SK-N-SH treated with all-trans-retinoic acid at 6 μM for 48 hours (cell line): ENCODE measurements at regions not wholly inside any gene's neighbourhood (a gene's known extent, or its start where the extent isn't known, plus 50 kb on each side); places are given as distances from the start of the nearest gene placed in this dataset.

Experiments
- ATAC-seq: fragments of 200-7000 bp; cut with Tn5 transposase; 3 replicates; pipeline ENCODE4 v1.9.1; 2020; ENCODE audit warnings: mild to moderate bottlenecking, moderate library complexity
- ARNTL ChIP-seq: fragments of 450-650 bp; formaldehyde crosslinking; IDR thresholded peaks from 2 replicates; pipeline ENCODE4 v1.5.0; 2020; ENCODE audit warnings: low read depth, mild to moderate bottlenecking, moderate library complexity, borderline replicate concordance
- BACH2 ChIP-seq: fragments of 250-450 bp; sonication (Bioruptor Pico); IDR thresholded peaks from 2 replicates; pipeline ENCODE4 v1.9.0; 2021; ENCODE audit warnings: mild to moderate bottlenecking, borderline replicate concordance
- CSDC2 ChIP-seq: fragments of 250-450 bp; sonication (Bioruptor Pico); IDR thresholded peaks from 2 replicates; pipeline ENCODE4 v1.5.0; 2020; ENCODE audit warnings: mild to moderate bottlenecking, moderate library complexity
- CSRNP3 ChIP-seq: fragments of 250-450 bp; sonication (Bioruptor Pico); IDR thresholded peaks from 2 replicates; pipeline ENCODE4 v1.5.1; 2021; ENCODE audit warnings: mild to moderate bottlenecking, moderate library complexity
- ESRRG ChIP-seq: fragments of 250-450 bp; sonication (Bioruptor Pico); IDR thresholded peaks from 2 replicates; pipeline ENCODE4 v1.6.1; 2021; ENCODE audit warnings: mild to moderate bottlenecking
- GLIS3 ChIP-seq: fragments of 250-450 bp; sonication (Bioruptor Pico); IDR thresholded peaks from 2 replicates; pipeline ENCODE4 v1.5.0; 2020; ENCODE audit warnings: mild to moderate bottlenecking, moderate library complexity
- ISL1 ChIP-seq: fragments of 250-450 bp; sonication (Bioruptor Pico); IDR thresholded peaks from 2 replicates; pipeline ENCODE4 v2.1.2; 2022; ENCODE audit warnings: mild to moderate bottlenecking, moderate library complexity
- OSR1 ChIP-seq: fragments of 250-450 bp; sonication (Bioruptor Pico); IDR thresholded peaks from 2 replicates; pipeline ENCODE4 v1.8.0; 2022; ENCODE audit warnings: moderate library complexity, mild to moderate bottlenecking, inconsistent platforms
- PPARA ChIP-seq: fragments of 250-450 bp; sonication (Bioruptor Pico); IDR thresholded peaks from 2 replicates; pipeline ENCODE4 v1.5.0; 2020; ENCODE audit warnings: mild to moderate bottlenecking, borderline replicate concordance
- RARB ChIP-seq: fragments of 250-450 bp; sonication (Bioruptor Pico); IDR thresholded peaks from 2 replicates; pipeline ENCODE4 v1.8.0; 2021; ENCODE audit warnings: mild to moderate bottlenecking, moderate library complexity
- SNAI2 ChIP-seq: fragments of 250-450 bp; sonication (Bioruptor Pico); IDR thresholded peaks from 2 replicates; pipeline ENCODE4 v1.5.0; 2020; ENCODE audit warnings: mild to moderate bottlenecking, moderate library complexity
- TCF4 ChIP-seq: fragments of 250-450 bp; sonication (Bioruptor Pico); IDR thresholded peaks from 2 replicates; pipeline ENCODE4 v1.8.0; 2021; ENCODE audit warnings: mild to moderate bottlenecking, moderate library complexity, borderline replicate concordance
- TOX ChIP-seq: fragments of 250-450 bp; sonication (Bioruptor Pico); IDR thresholded peaks from 2 replicates; pipeline ENCODE4 v1.8.0; 2021; ENCODE audit warnings: mild to moderate bottlenecking, moderate library complexity, borderline replicate concordance
- TSHZ2 ChIP-seq: fragments of 250-450 bp; sonication (Bioruptor Pico); IDR thresholded peaks from 2 replicates; pipeline ENCODE4 v1.5.0; 2020; ENCODE audit warnings: mild to moderate bottlenecking, moderate library complexity
- ZC3H10 ChIP-seq: fragments of 250-450 bp; sonication (Bioruptor Pico); IDR thresholded peaks from 2 replicates; pipeline ENCODE4 v1.5.1; 2021; ENCODE audit warnings: mild to moderate bottlenecking, moderate library complexity
- ZFP3 ChIP-seq: fragments of 250-450 bp; sonication (Bioruptor Pico); IDR thresholded peaks from 2 replicates; pipeline ENCODE4 v1.5.0; 2020; ENCODE audit warnings: mild to moderate bottlenecking, moderate library complexity
- ZFP30 ChIP-seq: fragments of 450-650 bp; formaldehyde crosslinking; IDR thresholded peaks from 2 replicates; pipeline ENCODE4 v1.5.0; 2022; ENCODE audit warnings: mild to moderate bottlenecking, moderate library complexity
- ZNF565 ChIP-seq: fragments of 450-650 bp; formaldehyde crosslinking; conservative IDR thresholded peaks from 2 replicates; pipeline ENCODE4 v1.5.0; 2020; ENCODE audit warnings: low read depth, mild to moderate bottlenecking, moderate library complexity
- ZNF70 ChIP-seq: fragments of 450-650 bp; formaldehyde crosslinking; IDR thresholded peaks from 2 replicates; pipeline ENCODE4 v1.5.0; 2020; ENCODE audit warnings: mild to moderate bottlenecking, moderate library complexity
- TF ChIP-seq, protein P1 (sequence below): fragments of 250-450 bp; sonication (Bioruptor Pico); IDR thresholded peaks from 2 replicates; pipeline ENCODE4 v1.8.0; 2020; ENCODE audit warnings: mild to moderate bottlenecking, moderate library complexity, borderline replicate concordance
- TF ChIP-seq, protein P2 (sequence below): fragments of 250-450 bp; sonication (Bioruptor Pico); IDR thresholded peaks from 2 replicates; pipeline ENCODE4 v1.5.1; 2020; ENCODE audit warnings: low read depth, mild to moderate bottlenecking, moderate library complexity

- TF ChIP-seq SNAI2 (CRISPR knock-in tag) (no peak), ZNF70 (no peak), TOX (CRISPR knock-in tag) (no peak), PPARA (CRISPR knock-in tag) (no peak), TCF4 (no peak), GLIS3 (CRISPR knock-in tag) (no peak)
Measured at GRCh38 chr11:69935941-69936505, 116.8 kb upstream of the FGF3 start.

DNA sequence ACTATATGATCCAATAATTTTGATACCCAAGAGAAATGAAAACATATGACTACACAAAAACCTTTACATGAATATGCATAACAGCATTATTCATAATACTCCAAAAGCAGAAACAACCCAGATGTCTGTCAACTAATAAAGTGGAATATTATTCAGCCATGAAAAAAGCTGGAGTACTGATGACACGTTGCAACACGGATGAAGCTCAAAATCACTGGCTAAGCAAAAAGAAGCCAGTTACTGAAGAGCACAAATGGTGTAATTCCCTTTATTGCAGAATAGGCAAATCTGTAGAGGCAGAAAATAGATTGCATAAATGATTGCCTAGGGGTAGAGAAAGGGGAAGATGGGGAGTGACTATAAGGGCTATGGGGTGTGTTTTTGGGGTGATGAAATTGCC lies 117.6 kb upstream of the FGF3 start:
- ATAC-seq, result no peak
- no peak for TF ChIP-seq TOX (CRISPR knock-in tag)
- TF ChIP-seq PPARA (CRISPR knock-in tag), result no peak
- no peak for TF ChIP-seq BACH2 (CRISPR knock-in tag)
- TF ChIP-seq ZFP3 (CRISPR knock-in tag), result no peak
- TF ChIP-seq, protein P1, sequence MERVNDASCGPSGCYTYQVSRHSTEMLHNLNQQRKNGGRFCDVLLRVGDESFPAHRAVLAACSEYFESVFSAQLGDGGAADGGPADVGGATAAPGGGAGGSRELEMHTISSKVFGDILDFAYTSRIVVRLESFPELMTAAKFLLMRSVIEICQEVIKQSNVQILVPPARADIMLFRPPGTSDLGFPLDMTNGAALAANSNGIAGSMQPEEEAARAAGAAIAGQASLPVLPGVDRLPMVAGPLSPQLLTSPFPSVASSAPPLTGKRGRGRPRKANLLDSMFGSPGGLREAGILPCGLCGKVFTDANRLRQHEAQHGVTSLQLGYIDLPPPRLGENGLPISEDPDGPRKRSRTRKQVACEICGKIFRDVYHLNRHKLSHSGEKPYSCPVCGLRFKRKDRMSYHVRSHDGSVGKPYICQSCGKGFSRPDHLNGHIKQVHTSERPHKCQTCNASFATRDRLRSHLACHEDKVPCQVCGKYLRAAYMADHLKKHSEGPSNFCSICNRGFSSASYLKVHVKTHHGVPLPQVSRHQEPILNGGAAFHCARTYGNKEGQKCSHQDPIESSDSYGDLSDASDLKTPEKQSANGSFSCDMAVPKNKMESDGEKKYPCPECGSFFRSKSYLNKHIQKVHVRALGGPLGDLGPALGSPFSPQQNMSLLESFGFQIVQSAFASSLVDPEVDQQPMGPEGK (CRISPR knock-in tag), result no peak
- no peak for TF ChIP-seq ZFP30 (CRISPR knock-in tag)
- TF ChIP-seq ZNF70, result no peak
- no peak for TF ChIP-seq SNAI2 (CRISPR knock-in tag)
- TF ChIP-seq ZNF565, result no peak
- no peak for TF ChIP-seq TSHZ2 (CRISPR knock-in tag)
- no peak for TF ChIP-seq GLIS3 (CRISPR knock-in tag)
- TF ChIP-seq ZC3H10 (CRISPR knock-in tag), result no peak
- no peak for TF ChIP-seq ARNTL (CRISPR knock-in tag)

More at GRCh38 chr11:69935941-69936505, 116.8 kb upstream of the FGF3 start:
- no peak for ATAC-seq

DNA sequence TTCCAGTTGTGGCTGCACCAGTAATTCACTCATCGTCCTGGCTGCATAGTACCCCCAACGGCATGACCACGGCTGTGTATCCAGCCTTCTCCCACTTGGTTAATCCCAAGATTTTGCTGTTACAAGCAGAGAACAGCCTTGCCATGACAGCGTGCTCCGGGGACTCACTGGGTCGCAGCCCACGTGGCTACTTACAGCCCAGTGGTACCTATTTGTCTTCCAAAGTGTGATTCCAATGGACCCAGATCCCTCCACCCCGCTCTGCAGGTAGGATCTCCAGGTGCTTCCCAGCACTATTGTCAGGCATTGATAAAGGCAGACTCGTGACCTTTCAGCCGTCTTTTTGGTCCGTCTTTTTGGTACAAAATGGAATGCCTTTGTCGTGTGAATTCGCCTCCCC lies 119.0 kb upstream of the FGF3 start:
- ATAC-seq, result no peak
- no peak for TF ChIP-seq ZFP30 (CRISPR knock-in tag)
- TF ChIP-seq, all 23 proteins: peak for 0

GRCh38 chr11:69939551-69940245 lies 120.5 kb upstream of the FGF3 start:
- ATAC-seq, result peak; percentile 20; the same call in 1 of the 3 replicates
- TF ChIP-seq ZC3H10 (CRISPR knock-in tag) (no peak), ISL1 (no peak), CSRNP3 (no peak), GLIS3 (CRISPR knock-in tag) (no peak), ARNTL (CRISPR knock-in tag) (no peak), ZNF565 (no peak), SNAI2 (CRISPR knock-in tag) (no peak), TCF4 (no peak), PPARA (CRISPR knock-in tag) (no peak), TSHZ2 (CRISPR knock-in tag) (no peak), ESRRG (no peak), RARB (no peak), CSDC2 (CRISPR knock-in tag) (no peak), OSR1 (CRISPR knock-in tag) (no peak), ZFP3 (CRISPR knock-in tag) (no peak)
- TF ChIP-seq, protein P2, sequence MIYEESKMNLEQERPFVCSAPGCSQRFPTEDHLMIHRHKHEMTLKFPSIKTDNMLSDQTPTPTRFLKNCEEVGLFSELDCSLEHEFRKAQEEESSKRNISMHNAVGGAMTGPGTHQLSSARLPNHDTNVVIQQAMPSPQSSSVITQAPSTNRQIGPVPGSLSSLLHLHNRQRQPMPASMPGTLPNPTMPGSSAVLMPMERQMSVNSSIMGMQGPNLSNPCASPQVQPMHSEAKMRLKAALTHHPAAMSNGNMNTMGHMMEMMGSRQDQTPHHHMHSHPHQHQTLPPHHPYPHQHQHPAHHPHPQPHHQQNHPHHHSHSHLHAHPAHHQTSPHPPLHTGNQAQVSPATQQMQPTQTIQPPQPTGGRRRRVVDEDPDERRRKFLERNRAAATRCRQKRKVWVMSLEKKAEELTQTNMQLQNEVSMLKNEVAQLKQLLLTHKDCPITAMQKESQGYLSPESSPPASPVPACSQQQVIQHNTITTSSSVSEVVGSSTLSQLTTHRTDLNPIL (CRISPR knock-in tag), result no peak
